ENCODE measurements at regions not wholly inside any gene's neighbourhood (a gene's known extent, or its start where the extent isn't known, plus 50 kb on each side); places are given as distances from the start of the nearest gene placed in this dataset.

DNA sequence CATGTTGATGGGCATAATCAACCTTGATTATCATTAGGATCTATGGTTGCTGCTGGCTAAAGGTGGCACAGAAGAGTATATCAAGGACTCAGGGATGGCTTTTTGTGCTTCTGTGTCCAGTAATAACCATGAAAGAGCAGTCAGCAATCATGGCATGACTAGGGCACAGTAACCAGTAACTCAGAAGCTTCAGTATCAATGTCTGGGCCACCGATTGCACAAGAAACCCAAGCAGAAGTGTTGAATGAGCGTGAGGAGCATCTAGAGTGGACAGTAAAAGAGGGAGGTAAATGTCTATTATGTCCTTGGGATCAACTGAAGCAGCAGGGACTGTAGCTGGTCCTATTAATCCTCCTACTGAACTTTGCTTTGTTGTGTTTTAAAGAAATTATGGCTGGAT lies 81.5 kb upstream of the F13A1 start:
- Mint-ChIP-seq H3K27ac (no peak overlapping the region), H3K36me3 (no peaks in the 10 kb centered on the region), H3K4me3 (no peak overlapping the region), H3K9me3 (no peaks in the 10 kb centered on the region), H3K27me3 (peaks cover 7 to 26% of the 10 kb centered on the region in 2 donors), H3K4me1 (no peaks in the 10 kb centered on the region)
- Histone ChIP-seq H3K27me3 (replicated peaks in 1 of 2; ENCODE audit: control insufficient read depth in 2 of 2, extremely low read depth in 1 of 2, insufficient read depth in 2 of 2, low read length in 1 of 2) (peaks cover 0 to 3% of the 10 kb centered on the region in 2 experiments), H3K36me3 (ENCODE audit: control insufficient read depth in 2 of 2, extremely low read depth in 1 of 2, insufficient read depth in 1 of 2, low read length in 1 of 2) (no peaks in the 10 kb centered on the region), H3K27ac (ENCODE audit: low read length) (no peak overlapping the region), H3K4me3 (ENCODE audit: control insufficient read depth in 1 of 2, extremely low read depth in 1 of 2, low read length in 1 of 2) (no peak overlapping the region), H3K9me3 (no peaks in the 10 kb centered on the region), H3K4me1 (ENCODE audit: control insufficient read depth in 1 of 2, extremely low read depth in 1 of 2, insufficient read depth in 2 of 2, low read length in 2 of 2) (no peaks in the 10 kb centered on the region)
- no peak for ATAC-seq (replicated peaks in 1 of 4)
- CTCF ChIA-PET = no interaction called here
- no CpG with 5 or more reads among the region's 2 CpGs for WGBS (ENCODE audit: insufficient coverage)
- DNase-seq = no peak
- POLR2A ChIA-PET = no interaction called here

DNA sequence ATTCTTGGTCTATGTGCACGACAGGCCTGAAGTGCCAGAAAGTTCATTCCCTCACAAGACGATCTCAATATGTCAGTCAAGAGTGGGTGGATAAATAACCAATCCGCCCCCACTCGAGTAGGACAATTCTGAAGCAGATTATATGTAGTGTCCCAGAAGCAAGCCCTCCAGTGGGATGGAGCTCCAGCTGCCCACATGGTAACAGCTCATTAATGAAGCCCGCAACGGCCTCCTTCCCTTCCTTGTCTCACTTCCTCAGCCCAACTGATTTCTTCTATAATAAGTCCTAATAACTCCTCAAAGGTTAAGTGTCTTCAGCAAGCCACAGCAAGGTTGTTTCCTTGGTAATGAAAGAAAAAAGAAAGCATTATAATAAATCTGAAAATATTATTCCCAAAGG lies 82.1 kb upstream of the F13A1 start:
- no CpG with 5 or more reads among the region's 6 CpGs for WGBS (ENCODE audit: insufficient coverage)
- Histone ChIP-seq H3K27me3 (replicated peaks in 1 of 2; ENCODE audit: control insufficient read depth in 2 of 2, extremely low read depth in 1 of 2, insufficient read depth in 2 of 2, low read length in 1 of 2) (no peaks in the 10 kb centered on the region), H3K9me3 (no peaks in the 10 kb centered on the region), H3K27ac (ENCODE audit: low read length) (no peak overlapping the region), H3K36me3 (ENCODE audit: control insufficient read depth in 2 of 2, extremely low read depth in 1 of 2, insufficient read depth in 1 of 2, low read length in 1 of 2) (no peaks in the 10 kb centered on the region), H3K4me1 (ENCODE audit: control insufficient read depth in 1 of 2, extremely low read depth in 1 of 2, insufficient read depth in 2 of 2, low read length in 2 of 2) (no peaks in the 10 kb centered on the region), H3K4me3 (ENCODE audit: control insufficient read depth in 1 of 2, extremely low read depth in 1 of 2, low read length in 1 of 2) (no peak overlapping the region)
- ATAC-seq (replicated peaks in 1 of 4) = no peak
- ChIA-PET CTCF (no interaction called here), POLR2A (no interaction called here)
- DNase-seq = no peak
- H3K4me1 Mint-ChIP-seq = no peaks in the 10 kb centered on the region
- peaks cover 5 to 23% of the 10 kb centered on the region in 2 donors for H3K27me3 Mint-ChIP-seq
- no peaks in the 10 kb centered on the region for H3K9me3 Mint-ChIP-seq
- H3K4me3 Mint-ChIP-seq = no peak overlapping the region
- no peaks in the 10 kb centered on the region for H3K36me3 Mint-ChIP-seq
- no peak overlapping the region for H3K27ac Mint-ChIP-seq

- POLR2A ChIA-PET = no interaction called here
- no peaks in the 10 kb centered on the region for H3K9me3 Mint-ChIP-seq
- CTCF ChIA-PET = no interaction called here
- H3K27ac Mint-ChIP-seq = no peak overlapping the region
- Histone ChIP-seq H3K27me3 (replicated peaks in 1 of 2; ENCODE audit: control insufficient read depth in 2 of 2, extremely low read depth in 1 of 2, insufficient read depth in 2 of 2, low read length in 1 of 2) (peaks cover 0 to 4% of the 10 kb centered on the region in 2 experiments), H3K4me1 (ENCODE audit: control insufficient read depth in 1 of 2, extremely low read depth in 1 of 2, insufficient read depth in 2 of 2, low read length in 2 of 2) (no peaks in the 10 kb centered on the region), H3K9me3 (no peaks in the 10 kb centered on the region), H3K4me3 (ENCODE audit: control insufficient read depth in 1 of 2, extremely low read depth in 1 of 2, low read length in 1 of 2) (no peak overlapping the region), H3K36me3 (ENCODE audit: control insufficient read depth in 2 of 2, extremely low read depth in 1 of 2, insufficient read depth in 1 of 2, low read length in 1 of 2) (no peaks in the 10 kb centered on the region), H3K27ac (ENCODE audit: low read length) (no peak overlapping the region)
- peaks cover 10 to 22% of the 10 kb centered on the region in 2 donors for H3K27me3 Mint-ChIP-seq
- ATAC-seq (replicated peaks in 1 of 4) (no peak), DNase-seq (no peak)
- no peak overlapping the region for H3K4me3 Mint-ChIP-seq
- H3K36me3 Mint-ChIP-seq = no peaks in the 10 kb centered on the region
- H3K4me1 Mint-ChIP-seq = no peaks in the 10 kb centered on the region
- WGBS (ENCODE audit: insufficient coverage) = no CpG with 5 or more reads among the region's 2 CpGs
Measured at GRCh38 chr6:6405031-6405430, 84.6 kb upstream of the F13A1 start.

DNA sequence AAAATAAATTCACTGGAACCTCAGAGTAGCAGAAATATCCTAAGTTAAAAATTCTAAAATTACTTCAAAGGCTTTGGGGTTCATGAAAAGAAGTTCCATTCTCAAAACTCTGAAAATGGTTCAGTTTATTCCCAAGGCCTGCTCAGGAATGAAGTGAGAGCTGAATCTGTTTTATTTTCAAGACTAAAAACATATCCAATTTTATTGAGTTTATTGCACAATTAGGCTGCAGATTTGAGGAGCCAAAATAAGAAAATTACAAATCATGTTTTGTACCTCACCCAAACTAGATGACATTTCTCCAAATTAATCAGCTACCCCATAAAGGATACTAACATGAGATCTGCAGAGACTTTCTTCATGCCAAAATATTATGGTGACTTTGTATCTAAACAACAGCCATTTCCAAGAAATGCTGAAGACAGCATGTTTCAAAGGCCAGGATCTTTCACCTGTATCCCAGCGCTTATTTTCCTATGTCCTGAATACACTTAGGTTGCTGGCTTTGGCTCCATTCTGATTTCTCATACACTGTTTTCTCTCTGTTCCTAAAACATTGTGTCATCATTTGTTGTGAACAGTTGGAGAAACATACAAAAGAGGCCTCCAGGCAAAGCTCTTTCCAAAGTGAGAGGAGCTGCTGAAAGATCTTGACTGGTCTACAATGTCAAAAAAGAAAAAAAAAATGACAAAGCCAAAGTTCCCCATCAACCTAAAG lies 85.7 kb upstream of the F13A1 start:
- no peak overlapping the region for H3K4me3 ChIP-seq (ENCODE audit: control insufficient read depth in 1 of 2, extremely low read depth in 1 of 2, low read length in 1 of 2)
- WGBS (ENCODE audit: insufficient coverage) = no CpG with 5 or more reads among the region's 1 CpG
- H3K27ac Mint-ChIP-seq = no peak overlapping the region

DNA sequence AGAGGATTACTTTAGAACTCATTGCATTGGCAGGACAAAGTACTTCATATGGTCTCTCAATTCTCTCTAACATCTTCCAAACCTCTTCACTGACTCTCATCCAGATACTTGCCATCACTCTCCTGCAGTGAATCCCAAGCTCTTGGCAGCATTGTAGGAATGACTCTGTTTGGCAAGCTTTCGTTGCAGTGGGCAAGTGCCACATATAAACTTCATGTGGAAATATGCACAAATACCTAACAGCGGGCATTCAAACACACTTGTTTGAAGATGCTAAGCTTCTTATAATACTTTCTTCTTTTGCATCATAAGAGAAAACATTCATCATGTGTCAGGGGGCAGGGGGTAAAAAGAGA lies 86.2 kb upstream of the F13A1 start:
- Histone ChIP-seq H3K36me3 (ENCODE audit: control insufficient read depth in 2 of 2, extremely low read depth in 1 of 2, insufficient read depth in 1 of 2, low read length in 1 of 2) (no peaks in the 10 kb centered on the region), H3K4me3 (ENCODE audit: control insufficient read depth in 1 of 2, extremely low read depth in 1 of 2, low read length in 1 of 2) (no peak overlapping the region), H3K4me1 (ENCODE audit: control insufficient read depth in 1 of 2, extremely low read depth in 1 of 2, insufficient read depth in 2 of 2, low read length in 2 of 2) (no peaks in the 10 kb centered on the region), H3K27ac (ENCODE audit: low read length) (no peak overlapping the region), H3K27me3 (replicated peaks in 1 of 2; ENCODE audit: control insufficient read depth in 2 of 2, extremely low read depth in 1 of 2, insufficient read depth in 2 of 2, low read length in 1 of 2) (peaks cover 0 to 4% of the 10 kb centered on the region in 2 experiments), H3K9me3 (no peaks in the 10 kb centered on the region)
- H3K27ac Mint-ChIP-seq = no peak overlapping the region
- CTCF ChIA-PET = no interaction called here
- no peaks in the 10 kb centered on the region for H3K9me3 Mint-ChIP-seq
- WGBS (ENCODE audit: insufficient coverage) = no CpG with 5 or more reads among the region's 2 CpGs
- no peaks in the 10 kb centered on the region for H3K36me3 Mint-ChIP-seq
- no peaks in the 10 kb centered on the region for H3K4me1 Mint-ChIP-seq
- ATAC-seq (replicated peaks in 1 of 4) (no peak), DNase-seq (no peak)
- H3K27me3 Mint-ChIP-seq = peaks cover 6 to 11% of the 10 kb centered on the region in 2 donors
- H3K4me3 Mint-ChIP-seq = no peak overlapping the region
- POLR2A ChIA-PET = no interaction called here

More for the DNA sequence above, 85.7 kb upstream of the F13A1 start:
- H3K4me1 ChIP-seq (ENCODE audit: control insufficient read depth in 1 of 2, extremely low read depth in 1 of 2, insufficient read depth in 2 of 2, low read length in 2 of 2) = no peaks in the 10 kb centered on the region
- Mint-ChIP-seq H3K36me3 (no peaks in the 10 kb centered on the region), H3K27me3 (peaks cover 6 to 12% of the 10 kb centered on the region in 2 donors), H3K9me3 (no peaks in the 10 kb centered on the region), H3K4me1 (no peaks in the 10 kb centered on the region), H3K4me3 (no peak overlapping the region)
- no peaks in the 10 kb centered on the region for H3K36me3 ChIP-seq (ENCODE audit: control insufficient read depth in 2 of 2, extremely low read depth in 1 of 2, insufficient read depth in 1 of 2, low read length in 1 of 2)
- ChIA-PET POLR2A (no interaction called here), CTCF (no interaction called here)
- H3K27me3 ChIP-seq (replicated peaks in 1 of 2; ENCODE audit: control insufficient read depth in 2 of 2, extremely low read depth in 1 of 2, insufficient read depth in 2 of 2, low read length in 1 of 2) = peaks cover 0 to 4% of the 10 kb centered on the region in 2 experiments
- H3K27ac ChIP-seq (ENCODE audit: low read length) = no peak overlapping the region
- ATAC-seq (replicated peaks in 1 of 4) = no peak
- DNase-seq = no peak
- no peaks in the 10 kb centered on the region for H3K9me3 ChIP-seq

DNA sequence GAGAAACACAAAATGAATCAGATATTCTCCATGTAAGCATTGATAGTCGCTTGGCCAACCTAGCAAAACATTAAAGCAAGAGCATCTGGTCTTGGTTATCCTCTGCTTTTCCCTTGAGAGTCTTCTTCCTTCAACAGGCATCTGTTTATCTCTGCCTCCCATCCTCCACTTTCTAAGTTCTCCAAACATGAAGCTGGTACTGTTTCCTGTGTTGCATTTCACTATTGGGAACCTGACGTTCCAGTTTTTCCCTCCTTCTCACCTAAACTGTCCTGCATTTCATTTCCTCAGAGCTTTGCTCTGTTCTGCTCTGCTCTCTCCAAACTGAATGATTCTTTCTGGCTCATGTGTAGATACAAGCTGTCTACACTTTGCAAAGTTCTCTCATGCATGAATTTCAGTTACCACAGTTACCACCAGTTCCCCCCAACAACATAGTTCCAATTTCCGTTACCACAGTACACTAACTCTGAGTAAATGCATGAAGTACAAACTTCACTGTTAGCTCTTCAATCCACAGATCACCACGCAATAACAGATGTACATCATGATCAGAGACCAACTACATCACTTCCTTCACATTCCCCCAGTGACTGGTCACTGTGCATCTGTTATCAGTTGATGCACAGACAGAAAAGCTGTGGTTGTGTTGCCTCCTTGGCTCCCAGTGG lies 86.7 kb upstream of the F13A1 start:
- H3K36me3 ChIP-seq (ENCODE audit: control insufficient read depth in 2 of 2, extremely low read depth in 1 of 2, insufficient read depth in 1 of 2, low read length in 1 of 2) = no peaks in the 10 kb centered on the region
- ChIA-PET POLR2A (no interaction called here), CTCF (no interaction called here)
- Mint-ChIP-seq H3K4me3 (no peak overlapping the region), H3K9me3 (no peaks in the 10 kb centered on the region), H3K36me3 (no peaks in the 10 kb centered on the region), H3K4me1 (no peaks in the 10 kb centered on the region), H3K27ac (no peak overlapping the region), H3K27me3 (peaks cover 5 to 7% of the 10 kb centered on the region in 2 donors)
- no peak overlapping the region for H3K4me3 ChIP-seq (ENCODE audit: control insufficient read depth in 1 of 2, extremely low read depth in 1 of 2, low read length in 1 of 2)
- H3K9me3 ChIP-seq = no peaks in the 10 kb centered on the region
- ATAC-seq (replicated peaks in 1 of 4) (peak in 2 of 4 experiments; percentile 23 to 83), DNase-seq (peak in 1 of 35 experiments; percentile 3)
- peaks cover 0 to 4% of the 10 kb centered on the region in 2 experiments for H3K27me3 ChIP-seq (replicated peaks in 1 of 2; ENCODE audit: control insufficient read depth in 2 of 2, extremely low read depth in 1 of 2, insufficient read depth in 2 of 2, low read length in 1 of 2)
- no peak overlapping the region for H3K27ac ChIP-seq (ENCODE audit: low read length)
- no peaks in the 10 kb centered on the region for H3K4me1 ChIP-seq (ENCODE audit: control insufficient read depth in 1 of 2, extremely low read depth in 1 of 2, insufficient read depth in 2 of 2, low read length in 2 of 2)
- WGBS (ENCODE audit: insufficient coverage) = 46% methylated on average over 4 of the region's 4 CpGs

All from T-cell (primary cell).